SU-DHL-6 (cell line): ENCODE measurements at regions not wholly inside any gene's neighbourhood (a gene's known extent, or its start where the extent isn't known, plus 50 kb on each side); places are given as distances from the start of the nearest gene placed in this dataset.

Source experiments
- H2AFZ ChIP-seq: fragments of 200-600 bp; sonication (generic); 2 replicates; pipeline ENCODE4 v1.6.1; 2014; ENCODE audit warnings: low read depth, mild to moderate bottlenecking, moderate library complexity, mixed read lengths, antibody characterized with exemption, low read length; ENCODE audit not compliant: severe bottlenecking
- H3F3A ChIP-seq: fragments of 200-600 bp; shearing (Covaris generic); 2 replicates; pipeline ENCODE4 v1.6.0; 2016; ENCODE audit warnings: antibody characterized with exemption, mild to moderate bottlenecking; ENCODE audit not compliant: insufficient read depth
- H3K27ac ChIP-seq: fragments of 200-600 bp; sonication (generic); 2 replicates; pipeline ENCODE4 v1.5.1; 2016; ENCODE audit warnings: low read depth, mild to moderate bottlenecking, low read length, moderate library complexity, mixed read lengths
- H3K27me3 ChIP-seq: fragments of 200-600 bp; sonication (generic), shearing (Covaris generic); 2 replicates; pipeline ENCODE4 v1.6.0; 2014; ENCODE audit warnings: mild to moderate bottlenecking, low read length
- H3K36me3 ChIP-seq: fragments of 200-600 bp; sonication (generic); 2 replicates; pipeline ENCODE4 v1.6.1; 2014; ENCODE audit warnings: mild to moderate bottlenecking, low read length, mixed read lengths
- H3K4me2 ChIP-seq: fragments of 300-600, 200-600 bp; shearing (Covaris generic), sonication (generic); 2 replicates; pipeline ENCODE4 v1.6.0; 2014; ENCODE audit warnings: low read length, low read depth, mild to moderate bottlenecking; ENCODE audit not compliant: poor library complexity, severe bottlenecking
- H3K4me3 ChIP-seq: fragments of 200-600 bp; sonication (generic); 2 replicates; pipeline ENCODE4 v1.5.1; 2014; ENCODE audit warnings: antibody characterized with exemption, low read length, mild to moderate bottlenecking, mixed read lengths; ENCODE audit not compliant: insufficient read depth, poor library complexity, severe bottlenecking
- H3K79me2 ChIP-seq: fragments of 200-600 bp; sonication (generic); 2 replicates; pipeline ENCODE4 v1.6.1; 2014; ENCODE audit warnings: mild to moderate bottlenecking, low read length, moderate library complexity; ENCODE audit not compliant: insufficient read depth
- H3K9ac ChIP-seq: fragments of 200-600 bp; sonication (generic); 2 replicates; pipeline ENCODE4 v1.7.0; 2014; ENCODE audit warnings: mild to moderate bottlenecking, low read length
- H3K9me2 ChIP-seq: fragments of 200-600 bp; sonication (generic); replicated peaks from 2 replicates; pipeline ENCODE4 v1.6.1; 2014; ENCODE audit warnings: low read length; ENCODE audit not compliant: insufficient read depth
- H3K9me3 ChIP-seq: fragments of 200-600 bp; sonication (generic); 2 replicates; pipeline ENCODE4 v1.6.1; 2014; ENCODE audit warnings: low read length, mixed read lengths; ENCODE audit not compliant: insufficient read depth
- H4K20me1 ChIP-seq: fragments of 200-600 bp; sonication (generic); 2 replicates; pipeline ENCODE4 v1.6.1; 2014; ENCODE audit warnings: low read depth, mild to moderate bottlenecking, antibody characterized with exemption, low read length, moderate library complexity, mixed read lengths
- EZH2phosphoT487 ChIP-seq: fragments of 200-600 bp; sonication (generic), shearing (Covaris generic); conservative IDR thresholded peaks from 2 replicates; pipeline ENCODE4 v1.6.1; 2018; ENCODE audit warnings: mild to moderate bottlenecking, antibody characterized with exemption, low read length, moderate library complexity, mixed read lengths
- TF ChIP-seq, protein P1 (sequence below): fragments of 200-600 bp; sonication (generic); IDR thresholded peaks from one replicate; pipeline ENCODE4 v1.5.1; 2017; ENCODE audit warnings: antibody characterized with exemption, mild to moderate bottlenecking, low read length, moderate library complexity; ENCODE audit not compliant: insufficient read depth, poor library complexity, severe bottlenecking

DNA sequence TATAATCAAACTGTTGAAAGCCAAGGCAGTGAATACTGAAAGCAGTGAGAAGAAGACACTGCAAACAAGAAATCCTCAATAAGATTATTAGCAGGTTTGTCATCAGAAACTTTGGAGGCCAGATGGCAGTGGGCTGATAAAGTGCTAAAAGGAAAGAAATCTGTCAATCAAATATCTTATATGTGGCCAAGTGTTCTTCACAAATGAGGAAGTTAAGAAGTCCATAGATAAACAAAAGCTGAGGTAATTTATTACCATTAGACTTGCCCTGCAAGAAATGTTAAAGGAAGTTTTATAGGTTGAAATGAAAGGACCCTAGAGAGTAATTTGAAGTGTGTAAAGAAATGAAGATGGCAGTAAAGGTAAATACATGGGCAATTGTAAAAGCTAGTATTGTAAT, 586.6 kb downstream of the RAPGEF2 start:
- no peak overlapping the region for H3K4me2 ChIP-seq
- H4K20me1 ChIP-seq: no peaks in the 10 kb centered on the region
- no peaks in the 10 kb centered on the region for H3K79me2 ChIP-seq
- H2AFZ ChIP-seq: no peak overlapping the region
- H3K9me2 ChIP-seq: no peaks in the 10 kb centered on the region; the same call in 1 of the 2 replicates
- H3K36me3 ChIP-seq: no peaks in the 10 kb centered on the region
- H3K4me3 ChIP-seq: no peak overlapping the region
- H3K9me3 ChIP-seq: peaks cover 6% of the 10 kb centered on the region; the same call in 1 of the 2 replicates
- no peaks in the 10 kb centered on the region for H3K27me3 ChIP-seq
- no peak for TF ChIP-seq EZH2phosphoT487
- TF ChIP-seq, protein P1, sequence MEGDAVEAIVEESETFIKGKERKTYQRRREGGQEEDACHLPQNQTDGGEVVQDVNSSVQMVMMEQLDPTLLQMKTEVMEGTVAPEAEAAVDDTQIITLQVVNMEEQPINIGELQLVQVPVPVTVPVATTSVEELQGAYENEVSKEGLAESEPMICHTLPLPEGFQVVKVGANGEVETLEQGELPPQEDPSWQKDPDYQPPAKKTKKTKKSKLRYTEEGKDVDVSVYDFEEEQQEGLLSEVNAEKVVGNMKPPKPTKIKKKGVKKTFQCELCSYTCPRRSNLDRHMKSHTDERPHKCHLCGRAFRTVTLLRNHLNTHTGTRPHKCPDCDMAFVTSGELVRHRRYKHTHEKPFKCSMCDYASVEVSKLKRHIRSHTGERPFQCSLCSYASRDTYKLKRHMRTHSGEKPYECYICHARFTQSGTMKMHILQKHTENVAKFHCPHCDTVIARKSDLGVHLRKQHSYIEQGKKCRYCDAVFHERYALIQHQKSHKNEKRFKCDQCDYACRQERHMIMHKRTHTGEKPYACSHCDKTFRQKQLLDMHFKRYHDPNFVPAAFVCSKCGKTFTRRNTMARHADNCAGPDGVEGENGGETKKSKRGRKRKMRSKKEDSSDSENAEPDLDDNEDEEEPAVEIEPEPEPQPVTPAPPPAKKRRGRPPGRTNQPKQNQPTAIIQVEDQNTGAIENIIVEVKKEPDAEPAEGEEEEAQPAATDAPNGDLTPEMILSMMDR: no peak
- H3K27ac ChIP-seq: no peak overlapping the region
- no peak overlapping the region for H3K9ac ChIP-seq
- no peaks in the 10 kb centered on the region for H3F3A ChIP-seq

GRCh38 chr4:159697322-159698283, 594.7 kb downstream of the RAPGEF2 start:
- no peak for TF ChIP-seq EZH2phosphoT487
- TF ChIP-seq, protein P1: no peak

DNA sequence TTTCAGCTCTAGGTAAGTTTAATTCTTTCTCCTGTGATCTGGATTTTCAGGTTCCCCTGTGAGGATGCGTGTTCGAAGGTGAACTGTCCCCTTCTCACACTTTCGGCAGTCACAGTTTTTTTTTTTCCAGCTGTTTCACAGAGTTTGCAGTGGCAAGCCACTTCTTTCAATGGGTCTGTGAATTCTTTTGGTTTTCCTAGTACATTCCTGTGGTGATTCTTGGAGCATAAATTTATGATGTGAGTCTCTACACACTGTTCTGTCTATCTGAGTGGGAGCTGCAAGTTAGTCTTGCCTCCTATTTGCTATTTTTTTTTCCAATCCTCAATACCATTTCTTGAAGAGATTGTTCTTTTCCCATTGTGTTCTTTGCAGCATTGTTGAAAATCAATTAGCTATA, 595.5 kb downstream of the RAPGEF2 start:
- H4K20me1 ChIP-seq: no peaks in the 10 kb centered on the region
- no peak overlapping the region for H3K4me3 ChIP-seq
- no peak overlapping the region for H2AFZ ChIP-seq
- H3K4me2 ChIP-seq: no peak overlapping the region
- H3K79me2 ChIP-seq: no peaks in the 10 kb centered on the region
- H3K27me3 ChIP-seq: no peaks in the 10 kb centered on the region
- no peaks in the 10 kb centered on the region for H3F3A ChIP-seq
- H3K9ac ChIP-seq: no peak overlapping the region
- no peaks in the 10 kb centered on the region for H3K36me3 ChIP-seq
- no peaks in the 10 kb centered on the region for H3K9me2 ChIP-seq
- H3K27ac ChIP-seq: no peak overlapping the region
- TF ChIP-seq EZH2phosphoT487: no peak
- TF ChIP-seq, protein P1: no peak
- no peaks in the 10 kb centered on the region for H3K9me3 ChIP-seq

More at GRCh38 chr4:159697322-159698283, 594.7 kb downstream of the RAPGEF2 start:
- no peaks in the 10 kb centered on the region for H3K9me3 ChIP-seq
- H3K27me3 ChIP-seq: no peaks in the 10 kb centered on the region
- H3K4me2 ChIP-seq: no peak overlapping the region
- H3K9ac ChIP-seq: no peak overlapping the region
- H4K20me1 ChIP-seq: no peaks in the 10 kb centered on the region
- H2AFZ ChIP-seq: no peak overlapping the region
- no peaks in the 10 kb centered on the region for H3K9me2 ChIP-seq
- no peak overlapping the region for H3K27ac ChIP-seq
- no peaks in the 10 kb centered on the region for H3K36me3 ChIP-seq
- H3F3A ChIP-seq: no peaks in the 10 kb centered on the region
- H3K4me3 ChIP-seq: no peak overlapping the region
- no peaks in the 10 kb centered on the region for H3K79me2 ChIP-seq
